ENCODE measurements at regions not wholly inside any gene's neighbourhood (a gene's known extent, or its start where the extent isn't known, plus 50 kb on each side); places are given as distances from the start of the nearest gene placed in this dataset.

DNA sequence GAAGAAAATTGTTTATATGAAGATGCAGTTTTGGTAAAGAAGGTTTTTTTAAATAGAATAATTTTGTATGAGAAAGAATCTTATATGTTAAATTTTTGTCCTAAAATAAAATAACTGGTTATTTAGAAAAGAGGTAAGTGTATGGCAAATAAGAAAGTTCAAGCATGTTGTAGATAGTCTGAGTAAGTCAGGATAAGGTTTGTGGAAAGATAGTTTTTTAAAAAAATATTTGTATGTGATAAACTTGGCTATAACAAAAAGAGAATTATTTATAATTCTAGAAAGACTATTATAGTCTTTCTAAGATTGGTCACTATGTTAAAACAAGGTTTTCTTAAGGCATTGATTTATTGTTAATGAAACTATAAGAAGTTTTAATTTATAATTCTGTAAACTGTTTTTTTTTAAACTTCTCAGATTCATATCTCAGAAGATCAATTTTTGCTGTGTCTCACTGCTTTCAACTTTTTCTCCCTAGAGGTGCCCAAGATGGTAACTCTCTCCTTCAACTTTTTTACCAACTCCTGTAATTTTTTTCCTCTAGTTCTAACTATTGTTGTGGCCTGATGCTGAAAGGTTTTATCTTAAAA, 698.6 kb downstream of the CCSER2 start:
- no peak overlapping the region for H3K27ac ChIP-seq
- TF ChIP-seq Cebpa-rat (IDR thresholded peaks at IDR 0.05) = no peak
- no peaks in the 10 kb centered on the region for H4K20me1 ChIP-seq

DNA sequence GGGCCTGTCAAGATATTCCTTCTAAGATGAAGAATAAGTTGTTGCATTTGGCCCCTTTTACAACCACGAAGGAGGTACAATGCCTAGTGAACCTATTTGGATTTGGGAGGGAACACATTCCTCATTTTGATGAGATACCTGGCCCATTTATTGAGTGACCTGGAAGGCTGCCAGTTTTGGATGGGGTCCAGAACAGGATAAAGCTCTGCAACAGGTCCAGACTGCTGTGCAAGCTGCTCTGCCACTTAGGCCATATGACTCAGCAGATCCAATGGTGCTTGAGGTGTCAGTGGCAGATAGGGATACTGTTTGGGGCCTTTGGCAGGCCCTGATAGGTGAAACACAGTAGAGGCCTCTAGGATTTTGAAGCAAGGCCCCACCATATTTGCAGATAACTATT, 704.6 kb downstream of the CCSER2 start:
- Histone ChIP-seq H3K9ac (no peak overlapping the region), H3K27me3 (no peaks in the 10 kb centered on the region), H4K20me1 (no peaks in the 10 kb centered on the region), H3K36me3 (no peaks in the 10 kb centered on the region), H3K4me2 (no peak overlapping the region), H3K4me1 (no peaks in the 10 kb centered on the region), H3K9me3 (replicated peaks in 1 of 11) (peaks cover 8 to 23% (median 16%) of the 10 kb centered on the region in 11 experiments; a peak in 17 of 22 replicates), H3K4me3 (no peak overlapping the region), H3K27ac (no peak overlapping the region)
- no peak for TF ChIP-seq Cebpa-rat (IDR thresholded peaks at IDR 0.05)

More for the DNA sequence above, 698.6 kb downstream of the CCSER2 start:
- H3K4me1 ChIP-seq = no peaks in the 10 kb centered on the region
- no peaks in the 10 kb centered on the region for H3K36me3 ChIP-seq
- peaks cover 16 to 42% (median 25%) of the 10 kb centered on the region in 11 experiments; a peak in 21 of 22 replicates for H3K9me3 ChIP-seq (replicated peaks in 1 of 11)
- no peak overlapping the region for H3K4me2 ChIP-seq
- no peaks in the 10 kb centered on the region for H3K27me3 ChIP-seq
- H3K4me3 ChIP-seq = no peak overlapping the region
- no peak overlapping the region for H3K9ac ChIP-seq

DNA sequence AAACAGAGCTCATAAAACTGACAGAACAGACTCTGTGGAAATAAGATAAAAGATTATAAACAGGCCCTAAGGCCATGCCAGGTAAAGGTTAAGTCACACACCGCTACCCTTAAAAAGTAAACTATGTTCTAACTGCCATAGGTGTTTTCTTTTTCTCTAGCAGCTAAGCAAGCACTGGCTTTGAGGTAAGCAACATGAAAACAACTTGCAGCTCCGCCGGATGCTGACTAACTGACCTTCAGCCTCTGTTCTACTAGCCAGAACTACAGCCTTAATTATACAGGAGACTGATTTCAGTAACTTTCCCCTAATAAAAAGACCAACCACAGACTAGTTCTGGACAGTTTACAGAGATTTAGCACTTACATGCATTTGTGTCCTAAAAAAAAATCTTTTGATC, 708.3 kb downstream of the CCSER2 start:
- H3K27me3 ChIP-seq = no peaks in the 10 kb centered on the region
- TF ChIP-seq Cebpa-rat (IDR thresholded peaks at IDR 0.05) = no peak
- no peak overlapping the region for H3K9ac ChIP-seq
- H3K27ac ChIP-seq = no peak overlapping the region
- H3K4me1 ChIP-seq = no peaks in the 10 kb centered on the region
- H3K4me3 ChIP-seq = no peak overlapping the region
- H4K20me1 ChIP-seq = no peaks in the 10 kb centered on the region
- H3K9me3 ChIP-seq (replicated peaks in 1 of 11) = peaks cover 10 to 26% (median 20%) of the 10 kb centered on the region in 11 experiments
- H3K4me2 ChIP-seq = no peak overlapping the region
- no peaks in the 10 kb centered on the region for H3K36me3 ChIP-seq

DNA sequence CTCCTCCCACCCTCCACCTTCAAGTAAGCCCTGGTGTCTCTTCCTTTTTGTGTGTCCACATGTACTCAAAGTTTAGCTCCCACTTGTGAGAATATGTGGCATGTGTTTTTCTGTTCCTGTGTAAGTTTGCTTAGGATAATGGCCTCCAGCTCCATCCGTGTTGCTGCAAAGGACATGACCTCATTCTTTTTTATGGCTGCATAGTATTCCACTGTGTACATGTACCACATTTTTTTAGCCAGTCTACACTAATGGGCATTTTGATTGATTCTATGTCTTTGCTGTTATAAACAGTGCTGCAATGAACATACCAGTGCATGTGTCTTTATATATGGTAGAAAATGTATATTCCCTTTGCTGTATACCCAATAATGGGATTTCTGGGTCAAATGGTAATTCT, 710.9 kb downstream of the CCSER2 start:
- H3K9me3 ChIP-seq (replicated peaks in 1 of 11) = peaks cover 10 to 20% (median 16%) of the 10 kb centered on the region in 11 experiments
- H4K20me1 ChIP-seq = no peaks in the 10 kb centered on the region
- no peak overlapping the region for H3K9ac ChIP-seq
- H3K4me3 ChIP-seq = no peak overlapping the region
- H3K4me1 ChIP-seq = no peaks in the 10 kb centered on the region
- no peaks in the 10 kb centered on the region for H3K27me3 ChIP-seq
- H3K4me2 ChIP-seq = no peak overlapping the region
- H3K36me3 ChIP-seq = no peaks in the 10 kb centered on the region
- TF ChIP-seq Cebpa-rat (IDR thresholded peaks at IDR 0.05) = no peak
- H3K27ac ChIP-seq = no peak overlapping the region

DNA sequence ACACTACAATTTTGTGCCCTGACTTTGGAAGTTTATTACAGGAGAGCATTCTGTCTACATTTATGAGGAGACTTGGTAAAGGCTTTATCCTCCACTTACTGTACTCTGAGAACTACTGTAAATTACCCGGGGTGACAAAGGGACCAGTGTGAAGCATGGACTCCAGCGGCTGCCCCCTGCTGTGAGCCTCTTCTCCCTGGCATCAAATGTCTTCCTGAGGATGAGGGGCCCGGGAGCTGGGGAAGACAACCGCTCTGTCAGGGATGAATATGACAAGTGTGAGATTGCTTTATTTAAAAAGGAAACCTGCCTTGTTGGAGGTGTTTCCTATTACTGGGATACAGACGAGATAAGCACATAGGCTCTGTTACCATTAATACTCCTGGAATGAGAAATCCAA, 714.8 kb downstream of the CCSER2 start:
- no peaks in the 10 kb centered on the region for H4K20me1 ChIP-seq
- H3K4me3 ChIP-seq = no peak overlapping the region
- peaks cover 0 to 9% (median 0%) of the 10 kb centered on the region in 10 experiments; a peak in 3 of 20 replicates for H3K4me1 ChIP-seq
- TF ChIP-seq Cebpa-rat (IDR thresholded peaks at IDR 0.05) = no peak
- no peak overlapping the region for H3K9ac ChIP-seq
- H3K4me2 ChIP-seq = no peak overlapping the region
- H3K27me3 ChIP-seq = no peaks in the 10 kb centered on the region
- no peaks in the 10 kb centered on the region for H3K36me3 ChIP-seq
- H3K27ac ChIP-seq = no peak overlapping the region
- H3K9me3 ChIP-seq (replicated peaks in 1 of 11) = peaks cover 10 to 25% (median 16%) of the 10 kb centered on the region in 11 experiments

DNA sequence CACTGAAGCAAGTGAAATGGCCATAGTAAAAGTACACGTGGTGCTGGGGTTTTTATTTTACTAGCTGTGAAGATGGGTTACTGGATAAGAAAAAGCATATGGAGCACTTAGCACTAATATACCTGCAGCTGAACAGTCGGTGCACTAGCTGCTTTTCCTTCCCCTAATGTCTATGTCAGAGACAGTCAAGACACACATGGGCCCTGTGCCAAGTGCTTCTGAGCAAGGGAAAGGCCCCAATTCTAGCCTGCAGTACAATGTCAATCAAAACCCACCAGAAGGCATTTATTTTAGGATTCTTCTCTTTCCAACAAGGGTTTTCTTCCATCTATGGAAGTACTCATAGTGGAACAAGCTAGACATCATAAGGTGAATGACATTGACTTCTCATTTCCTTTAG, 716.7 kb downstream of the CCSER2 start:
- TF ChIP-seq Cebpa-rat (IDR thresholded peaks at IDR 0.05) = no peak
- no peaks in the 10 kb centered on the region for H3K27me3 ChIP-seq
- H3K9me3 ChIP-seq (replicated peaks in 1 of 11) = peaks cover 0 to 11% (median 2%) of the 10 kb centered on the region in 11 experiments; a peak in 14 of 22 replicates
- no peaks in the 10 kb centered on the region for H4K20me1 ChIP-seq
- no peak overlapping the region for H3K4me2 ChIP-seq
- no peak overlapping the region for H3K9ac ChIP-seq
- H3K4me3 ChIP-seq = no peak overlapping the region
- peaks cover 0 to 9% (median 0%) of the 10 kb centered on the region in 10 experiments; a peak in 3 of 20 replicates for H3K4me1 ChIP-seq
- H3K27ac ChIP-seq = no peak overlapping the region
- H3K36me3 ChIP-seq = no peaks in the 10 kb centered on the region

DNA sequence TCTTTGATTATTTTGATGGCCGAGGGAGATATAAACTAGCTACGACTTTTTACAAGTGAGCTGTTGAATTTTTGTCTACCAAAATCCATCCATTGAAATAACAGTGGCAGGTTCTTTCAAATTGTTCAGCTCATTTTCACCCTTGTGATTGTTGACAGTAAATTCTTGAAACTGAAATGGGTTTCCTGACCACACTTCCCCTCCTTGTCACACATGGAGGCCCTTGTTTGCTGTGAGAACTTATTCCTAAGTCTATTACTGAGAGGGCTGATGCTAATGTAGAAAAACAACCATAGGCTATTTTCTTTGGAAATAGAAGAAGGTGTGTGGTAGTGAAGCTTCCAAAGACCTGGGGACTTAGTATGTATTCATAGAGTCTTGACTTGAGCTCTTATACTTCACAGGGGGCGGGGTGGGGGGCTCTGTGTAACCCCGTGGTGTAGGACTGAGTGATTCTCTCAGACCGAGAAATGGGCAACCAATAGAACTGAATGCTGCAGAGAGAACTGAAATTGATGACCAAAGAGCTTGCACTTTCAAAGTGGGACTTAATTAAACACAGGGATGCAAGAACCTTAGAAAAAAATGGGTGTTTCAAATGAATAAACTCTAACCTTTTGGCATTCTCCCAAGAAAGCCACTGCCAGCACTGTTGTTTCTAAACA, 718.9 kb downstream of the CCSER2 start:
- Histone ChIP-seq H3K27ac (no peak overlapping the region), H3K9ac (no peak overlapping the region), H3K4me3 (no peak overlapping the region), H3K9me3 (replicated peaks in 1 of 11) (0 out of 22 replicates have a peak, but pooled peaks cover 0 to 9% (median 0%) of the 10 kb centered on the region in 11 experiments), H3K4me2 (peak overlapping the region in 2 of 11 experiments; percentile 16 to 19; a peak in 3 of 22 replicates), H3K36me3 (no peaks in the 10 kb centered on the region), H3K4me1 (peaks cover 0 to 9% (median 0%) of the 10 kb centered on the region in 10 experiments; a peak in 3 of 20 replicates), H3K27me3 (no peaks in the 10 kb centered on the region), H4K20me1 (no peaks in the 10 kb centered on the region)
- no peak for TF ChIP-seq Cebpa-rat (IDR thresholded peaks at IDR 0.05)

DNA sequence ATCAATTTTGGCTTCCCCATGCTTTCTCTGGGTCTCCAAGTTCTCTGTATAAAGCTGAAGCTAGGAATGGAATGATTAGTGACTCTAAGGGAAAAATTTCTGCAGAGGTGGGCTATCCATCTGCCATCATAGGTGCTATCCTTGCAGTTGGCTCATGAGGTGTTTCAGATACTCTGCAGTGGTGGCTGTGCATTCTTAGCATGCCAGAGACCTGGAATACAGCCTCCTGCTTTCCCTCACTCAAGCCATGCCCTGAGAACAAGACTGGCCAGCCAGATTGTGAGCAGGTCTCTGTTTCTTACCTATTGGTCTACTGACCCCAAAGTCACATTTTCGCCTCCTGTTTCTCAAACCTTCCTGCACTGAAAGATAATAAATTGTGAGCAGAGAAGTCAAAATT, 719.6 kb downstream of the CCSER2 start:
- no peak for TF ChIP-seq Cebpa-rat (IDR thresholded peaks at IDR 0.05)

DNA sequence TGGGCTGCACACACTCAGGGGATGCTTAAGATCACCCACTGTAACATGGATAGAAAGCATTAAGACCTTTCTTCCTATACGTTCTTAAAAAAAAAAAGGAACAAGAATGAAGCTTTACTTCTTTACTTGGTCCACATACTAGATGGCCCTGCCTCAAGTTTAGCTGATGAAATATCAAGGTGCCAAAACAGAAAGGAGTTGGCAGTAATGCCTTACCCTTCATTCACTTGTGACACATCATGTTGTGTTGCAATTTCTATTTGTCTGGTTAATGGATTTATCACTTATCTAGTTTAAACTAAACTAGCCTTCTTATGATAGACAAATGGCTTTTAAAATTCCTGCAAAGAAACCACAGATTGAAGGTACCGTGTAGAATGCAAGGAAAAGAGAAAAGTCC, 720.3 kb downstream of the CCSER2 start:
- Histone ChIP-seq H3K4me2 (no peak overlapping the region), H4K20me1 (no peaks in the 10 kb centered on the region), H3K27me3 (no peaks in the 10 kb centered on the region), H3K4me1 (peaks cover 0 to 9% (median 0%) of the 10 kb centered on the region in 10 experiments; a peak in 3 of 20 replicates), H3K36me3 (no peaks in the 10 kb centered on the region), H3K4me3 (no peak overlapping the region), H3K9ac (no peak overlapping the region), H3K27ac (no peak overlapping the region), H3K9me3 (replicated peaks in 1 of 11) (peaks cover 0 to 9% (median 0%) of the 10 kb centered on the region in 11 experiments; a peak in 2 of 22 replicates)
- TF ChIP-seq Cebpa-rat (IDR thresholded peaks at IDR 0.05) = no peak

More for the DNA sequence above, 719.6 kb downstream of the CCSER2 start:
- Histone ChIP-seq H4K20me1 (no peaks in the 10 kb centered on the region), H3K27ac (no peak overlapping the region), H3K4me3 (no peak overlapping the region), H3K27me3 (no peaks in the 10 kb centered on the region), H3K9ac (no peak overlapping the region), H3K36me3 (no peaks in the 10 kb centered on the region), H3K4me1 (peaks cover 0 to 9% (median 0%) of the 10 kb centered on the region in 10 experiments; a peak in 3 of 20 replicates), H3K9me3 (replicated peaks in 1 of 11) (peaks cover 0 to 9% (median 0%) of the 10 kb centered on the region in 11 experiments; a peak in 1 of 22 replicates), H3K4me2 (no peak overlapping the region)

All from BLaER1 treated with 17β-estradiol and CSF1 and Interleukin-3, amounts not matched to agents 10 nM and 100 nM (cell line).